CD4-positive, alpha-beta T cell treated with Interleukin-21 for 1 hour (primary cell): ENCODE measurements at regions not wholly inside any gene's neighbourhood (a gene's known extent, or its start where the extent isn't known, plus 50 kb on each side); places are given as distances from the start of the nearest gene placed in this dataset.

Experiments used
- DNase-seq: peaks from one replicate; pipeline ENCODE4 v3.0.0-alpha.2; 2020

DNA sequence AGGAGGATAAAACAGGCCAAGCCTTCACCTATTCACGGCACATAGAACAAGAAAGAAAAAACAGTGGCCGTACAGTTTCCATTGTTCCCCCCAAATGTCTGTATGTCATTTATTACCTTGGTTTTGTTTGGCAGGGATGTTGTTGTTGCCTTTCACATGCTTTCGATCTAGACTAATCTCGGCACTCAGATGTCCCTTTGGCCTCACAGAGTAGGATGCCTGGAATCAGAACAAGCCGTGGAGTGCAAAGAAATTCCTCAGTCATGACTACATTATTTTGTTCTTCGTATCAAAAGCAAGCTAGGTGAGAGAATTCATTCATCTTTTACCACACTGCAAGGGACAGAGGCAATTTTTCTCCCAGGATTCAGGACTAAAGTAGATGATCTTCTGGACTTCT, 106.9 kb downstream of the SMIM20 start:
- no peak for DNase-seq

DNA sequence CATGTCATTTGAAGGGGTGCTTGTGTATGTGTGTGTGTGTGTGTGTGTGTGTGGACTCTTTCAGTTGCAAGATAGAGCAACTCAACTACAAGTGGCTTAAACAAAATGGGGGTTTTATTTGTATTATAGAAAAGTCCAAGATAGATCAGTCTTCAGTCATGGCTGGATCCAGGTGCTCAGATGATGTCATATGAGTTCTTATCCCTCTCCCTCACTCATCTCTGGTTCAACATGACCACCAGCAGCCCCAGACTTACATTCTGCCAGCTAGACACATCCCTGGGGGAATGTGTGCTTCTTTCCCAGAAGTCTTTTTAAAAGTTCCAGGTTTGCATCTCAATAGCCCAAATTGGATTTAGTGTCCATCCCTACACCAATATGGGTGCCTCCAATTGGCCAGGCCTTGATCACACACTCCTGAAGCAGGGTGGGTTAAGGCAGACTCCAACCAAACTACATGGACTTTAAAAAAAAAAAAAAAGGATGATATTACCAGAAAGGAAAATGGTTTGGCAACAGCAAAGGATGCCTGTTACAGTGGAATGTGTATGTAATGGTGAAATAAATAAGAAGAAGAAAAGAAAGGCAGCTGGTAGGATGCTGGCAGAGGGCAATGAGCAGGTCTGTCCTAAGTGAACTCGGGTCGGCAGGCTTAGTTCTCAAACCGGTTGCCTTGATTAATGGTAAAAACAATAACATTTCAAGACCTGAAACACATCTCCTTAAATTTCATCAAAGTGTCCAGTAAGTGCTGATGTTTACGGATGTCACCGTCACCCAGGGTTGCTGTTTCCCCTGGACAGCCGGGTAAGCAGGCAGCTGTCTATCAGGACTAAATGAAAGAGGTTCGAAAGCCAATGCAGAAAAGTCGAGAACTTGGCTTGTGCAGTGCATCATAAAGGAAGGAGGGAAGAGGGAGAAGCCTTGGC, 107.7 kb downstream of the SMIM20 start:
- no peak for DNase-seq

DNA sequence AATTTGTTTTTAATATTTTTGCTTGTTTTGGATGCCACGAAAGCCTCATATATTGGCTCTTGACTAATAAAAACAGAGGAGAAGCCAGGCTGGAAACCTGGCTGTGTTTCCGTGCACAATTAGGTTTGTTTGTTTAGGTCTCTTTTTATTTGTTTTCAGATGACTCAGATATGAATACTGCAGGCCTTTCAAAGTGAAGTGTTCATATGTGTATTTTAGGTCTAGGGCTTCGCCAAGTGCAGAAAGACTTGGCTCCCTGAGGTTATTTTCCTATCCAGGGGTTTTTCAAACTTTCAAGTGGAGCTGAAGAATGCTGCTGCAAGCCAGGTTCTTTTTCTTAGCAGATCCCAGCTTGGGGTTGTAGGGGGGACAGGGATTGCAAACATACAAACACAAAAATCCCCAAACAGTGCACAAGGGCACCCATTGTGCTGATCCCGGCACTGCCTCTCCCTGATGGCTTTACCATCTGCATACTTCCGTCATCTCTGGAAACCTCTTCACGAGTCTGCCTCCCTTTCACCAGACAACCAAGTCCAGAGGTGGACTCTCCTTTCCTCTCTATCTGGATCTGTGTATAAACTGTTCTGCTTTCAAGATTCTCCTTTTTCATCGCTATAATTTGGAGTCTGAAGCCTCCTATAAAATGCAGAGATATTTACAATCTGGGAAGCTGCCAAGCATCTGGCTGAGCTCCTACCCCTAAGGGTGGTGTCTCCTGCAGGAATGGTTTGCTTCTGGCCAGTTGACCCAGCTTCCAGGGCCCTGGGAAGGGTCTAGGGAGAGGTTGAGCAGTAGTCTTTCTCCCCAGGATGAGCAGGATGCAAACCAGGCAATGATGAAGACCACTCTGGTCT, 108.6 kb downstream of the SMIM20 start:
- DNase-seq: no peak

DNA sequence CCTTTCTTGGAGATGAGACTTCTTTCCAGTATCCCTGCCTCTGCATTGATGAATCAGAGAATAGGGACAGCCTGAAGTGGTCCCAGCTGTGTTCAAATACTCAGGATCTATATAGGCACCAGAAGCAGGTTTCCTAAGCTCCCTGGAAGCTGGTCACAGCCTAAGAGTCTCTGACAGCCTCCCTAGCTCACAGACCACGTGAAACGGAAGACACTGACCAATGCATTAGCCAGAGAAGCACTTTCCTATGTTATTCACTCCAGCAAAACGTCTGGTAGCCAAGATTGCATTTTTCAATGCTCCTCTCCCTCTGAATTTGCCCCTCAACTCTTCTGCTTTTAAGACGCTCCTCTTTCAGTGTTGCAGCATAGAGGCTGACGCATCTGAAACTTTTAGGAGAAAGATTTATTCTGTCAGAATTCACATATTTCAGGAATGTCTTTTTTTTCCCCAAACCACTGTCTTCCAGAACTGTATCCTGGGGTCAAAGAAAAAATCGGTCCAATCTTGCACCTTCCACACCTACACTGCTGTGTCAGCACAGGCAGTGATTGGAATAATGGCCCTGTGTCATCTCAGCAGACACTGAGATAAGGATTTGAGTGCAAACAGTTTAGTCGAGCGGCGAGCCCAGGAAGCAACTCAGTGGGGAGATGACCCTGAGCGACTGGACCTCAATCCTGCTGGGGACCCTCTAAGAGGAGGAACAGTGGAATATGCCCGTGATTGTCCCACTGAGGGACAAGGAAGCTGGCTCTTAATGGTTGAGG, 109.4 kb downstream of the SMIM20 start:
- DNase-seq: no peak

DNA sequence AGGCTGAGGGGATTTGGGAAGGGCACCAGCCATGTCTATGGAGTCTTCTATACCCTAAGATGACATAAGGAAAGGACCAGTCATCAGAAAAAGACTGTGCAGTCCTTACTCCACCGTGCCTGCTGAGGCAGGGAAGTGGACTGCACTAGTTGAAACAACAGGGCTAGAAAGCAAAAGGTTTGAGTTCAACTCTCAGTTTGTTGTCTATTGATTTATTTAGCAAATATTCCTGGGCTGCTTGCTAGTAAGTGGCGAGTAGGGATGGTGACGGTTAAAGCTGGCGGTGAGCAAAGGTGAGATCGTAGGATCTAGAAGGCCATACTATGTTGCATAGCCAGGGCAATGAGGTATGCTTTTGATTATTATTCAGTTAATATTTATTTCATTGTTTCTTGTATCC, 110.1 kb downstream of the SMIM20 start:
- no peak for DNase-seq

DNA sequence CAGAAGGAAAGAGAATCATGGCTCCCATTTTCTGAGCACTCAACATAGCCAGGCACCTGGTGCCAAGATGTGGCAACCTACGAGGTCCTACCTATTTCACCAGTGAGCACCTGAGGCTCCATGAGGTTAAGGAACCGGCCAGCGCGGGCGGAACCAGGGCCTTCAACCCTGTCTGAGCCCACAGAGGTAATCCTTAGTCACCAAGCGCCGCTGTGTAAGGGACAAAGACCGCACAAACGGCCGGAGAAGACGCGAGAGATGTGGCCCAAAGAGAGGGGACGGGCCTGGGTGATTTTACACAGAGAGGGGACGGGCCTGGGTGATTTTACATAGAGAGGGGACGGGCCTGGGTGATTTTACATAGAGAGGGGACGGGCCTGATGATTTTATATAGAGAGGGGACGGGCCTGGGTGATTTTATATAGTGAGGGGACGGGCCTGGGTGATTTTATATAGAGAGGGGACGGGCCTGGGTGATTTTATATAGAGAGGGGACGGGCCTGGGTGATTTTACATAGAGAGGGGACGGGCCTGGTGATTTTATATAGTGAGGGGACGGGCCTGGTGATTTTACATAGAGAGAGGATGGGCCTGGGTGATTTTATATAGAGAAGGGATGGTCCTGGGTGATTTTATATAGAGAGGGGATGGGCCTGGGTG, 114.2 kb downstream of the SMIM20 start:
- no peak for DNase-seq

DNA sequence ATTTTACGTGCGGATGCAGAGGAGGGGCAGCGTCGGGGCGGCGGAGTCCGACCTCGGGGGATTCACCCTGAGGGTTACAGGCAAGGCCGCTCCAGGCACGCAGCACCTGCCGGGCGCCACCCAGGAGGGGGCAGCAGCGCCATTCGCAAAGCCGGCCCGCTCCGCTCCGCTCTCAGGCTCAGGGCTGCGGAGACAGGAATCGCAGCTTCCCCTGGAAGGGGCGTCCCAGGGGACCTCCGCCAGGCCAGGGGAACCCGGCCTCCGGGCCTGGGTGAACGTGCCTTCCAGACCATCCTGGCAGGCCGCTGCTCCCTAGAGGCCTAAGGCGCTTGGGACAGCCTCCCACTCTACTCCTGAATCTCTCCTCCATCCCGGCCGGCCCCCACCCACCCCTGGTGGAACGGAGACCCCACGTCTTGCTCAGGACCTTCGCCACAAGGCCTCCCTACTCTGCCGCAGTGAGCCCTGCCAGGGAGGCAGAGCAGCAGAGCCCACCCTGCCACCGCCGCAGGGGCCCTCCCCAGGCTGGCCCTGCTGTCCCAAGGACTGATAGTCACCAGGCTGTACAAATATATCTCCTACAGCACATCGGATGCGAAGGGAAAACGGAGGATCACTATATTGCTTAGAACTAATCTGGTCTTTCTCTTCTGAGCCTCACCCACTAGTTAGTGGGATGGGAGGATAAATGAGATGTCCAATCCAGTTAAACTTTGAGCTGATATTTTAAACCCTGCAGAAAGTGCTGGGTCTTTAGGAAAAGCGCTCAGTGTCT, 115.0 kb downstream of the SMIM20 start:
- peak; percentile 57 for DNase-seq

DNA sequence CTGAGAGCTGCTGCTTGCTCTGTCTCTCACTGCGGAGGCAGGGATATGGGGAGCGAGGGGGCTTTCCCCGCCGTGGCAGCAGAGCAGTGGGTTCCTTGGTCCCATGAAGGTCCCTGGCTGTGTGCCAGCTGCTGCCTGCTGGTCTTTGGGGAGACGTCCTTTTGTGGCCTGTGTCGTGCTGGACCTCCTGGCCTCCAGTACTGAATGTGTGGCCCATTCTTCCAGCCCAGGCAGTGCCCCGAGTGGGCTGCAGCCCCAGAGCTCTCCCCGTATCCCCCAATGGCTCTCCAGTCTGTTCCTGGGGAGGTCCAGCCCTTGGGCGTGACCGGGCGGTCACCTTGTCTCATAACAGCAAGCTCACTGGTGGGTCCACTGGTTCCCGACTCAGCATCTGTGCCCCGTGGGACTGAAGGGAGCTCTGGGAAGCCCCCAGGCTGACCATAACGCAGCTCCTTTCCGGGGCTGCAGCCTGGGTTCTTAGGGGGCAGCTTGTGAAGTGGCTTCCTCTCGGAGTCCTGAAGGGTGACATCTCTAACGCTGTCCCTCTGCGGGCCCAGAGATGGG, 115.6 kb downstream of the SMIM20 start:
- DNase-seq: no peak

DNA sequence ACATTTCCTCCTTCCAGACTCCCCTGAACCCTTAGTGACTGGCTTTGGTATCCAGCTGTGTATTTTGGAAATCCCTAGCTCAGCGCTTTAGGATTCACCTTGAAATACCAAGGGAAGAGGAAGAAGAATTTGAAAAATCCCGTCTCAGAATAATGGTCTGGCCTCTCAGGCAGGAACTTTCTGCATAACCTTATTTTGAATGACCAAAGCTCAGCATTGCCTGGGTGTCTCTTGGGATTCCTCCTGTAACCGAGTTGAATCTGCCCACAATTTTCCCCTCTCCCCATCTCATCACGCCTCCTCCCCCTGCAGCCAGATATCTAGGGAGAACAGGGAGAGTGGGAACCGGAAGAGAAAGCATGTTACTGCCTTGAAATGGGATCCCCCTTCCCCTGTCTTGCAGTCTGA, 116.2 kb downstream of the SMIM20 start:
- no peak for DNase-seq

DNA sequence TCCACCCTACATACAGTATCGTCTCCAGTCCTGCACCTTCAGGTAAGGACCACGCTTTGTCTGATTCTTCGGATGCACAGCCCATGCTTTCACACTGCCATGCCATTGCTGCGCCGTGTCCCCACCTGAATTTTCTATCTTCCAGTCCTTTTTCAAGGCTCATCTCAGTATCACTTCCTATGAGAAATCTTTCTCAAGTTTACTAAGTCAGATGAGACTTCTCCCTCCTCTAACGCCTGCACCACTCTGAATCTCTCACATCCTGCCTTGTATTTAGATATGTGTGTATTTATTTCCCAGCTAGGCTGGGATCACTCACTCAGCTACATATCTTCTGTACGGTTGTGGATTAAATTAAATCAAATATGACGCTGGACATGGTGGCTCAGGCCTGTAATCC, 116.8 kb downstream of the SMIM20 start:
- DNase-seq: no peak

DNA sequence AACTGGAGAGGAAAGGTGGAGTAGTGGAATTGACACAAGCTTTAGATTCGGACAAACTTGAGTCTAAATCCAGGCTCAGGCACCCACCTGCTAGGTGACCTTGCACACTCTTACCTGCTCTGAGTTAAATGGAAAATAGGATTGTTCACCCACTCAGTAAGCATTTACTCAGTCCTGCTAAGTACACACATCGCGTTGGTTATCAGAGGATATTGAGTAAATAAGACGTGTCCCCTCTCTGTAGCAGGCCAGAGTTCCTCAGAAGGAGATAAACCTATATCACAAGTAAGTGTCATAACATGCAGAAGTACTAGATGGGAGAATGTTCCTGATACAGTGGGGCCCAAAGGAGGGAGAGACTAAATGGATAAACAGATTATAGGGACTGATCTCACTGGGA, 117.7 kb downstream of the SMIM20 start:
- no peak for DNase-seq

DNA sequence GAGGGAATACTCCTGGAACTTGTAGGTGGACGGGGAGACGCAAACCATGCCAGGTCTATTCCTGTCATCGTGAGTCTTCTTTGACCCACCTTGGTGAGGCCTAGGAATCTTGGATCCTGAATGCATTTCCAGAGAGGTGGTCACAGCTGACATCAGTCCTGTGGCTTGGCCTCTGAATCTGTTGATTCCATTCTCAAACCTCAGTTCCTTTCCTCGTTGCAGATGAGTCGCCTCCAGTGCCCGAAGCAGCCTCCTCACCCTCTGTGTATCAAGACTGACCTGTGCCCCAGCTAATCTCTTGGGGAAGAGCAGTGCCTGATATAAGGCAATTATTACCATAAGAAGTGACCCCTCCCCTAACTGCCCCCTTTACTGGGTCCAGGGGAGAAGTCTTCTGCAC, 118.1 kb downstream of the SMIM20 start:
- no peak for DNase-seq

DNA sequence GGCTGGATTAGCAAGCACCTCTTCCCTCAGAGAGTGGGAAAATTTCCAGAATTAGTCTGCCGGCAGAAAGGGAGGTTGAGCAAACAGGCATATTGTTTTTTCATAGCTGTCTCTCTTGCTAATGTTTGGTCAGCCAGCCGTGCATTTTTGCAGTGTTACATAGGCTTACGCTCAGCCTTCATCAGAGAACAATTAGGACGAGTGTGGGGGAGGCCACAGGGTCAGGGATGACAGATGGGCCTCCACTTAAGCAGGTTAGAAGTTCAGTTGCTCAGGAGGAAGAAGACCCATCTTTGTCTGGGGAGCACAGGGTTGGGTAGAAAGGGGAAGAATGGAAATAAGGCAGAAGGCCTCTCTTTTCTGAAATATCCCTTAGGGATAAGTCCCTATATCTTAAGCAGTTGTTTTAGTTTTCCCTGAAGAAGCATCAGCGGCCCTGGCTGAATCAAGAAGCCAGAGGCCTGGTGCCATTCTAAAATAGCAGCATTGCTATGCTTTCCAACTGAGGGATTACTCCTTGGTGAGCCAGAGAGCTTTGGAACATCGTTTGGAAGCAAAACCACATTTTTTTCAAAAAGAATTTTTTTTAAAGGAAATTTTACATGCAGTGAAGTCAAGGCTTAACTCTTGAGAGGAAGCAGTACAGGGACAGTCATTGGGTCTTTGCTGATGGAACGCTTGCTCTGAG, 118.8 kb downstream of the SMIM20 start:
- no peak for DNase-seq

DNA sequence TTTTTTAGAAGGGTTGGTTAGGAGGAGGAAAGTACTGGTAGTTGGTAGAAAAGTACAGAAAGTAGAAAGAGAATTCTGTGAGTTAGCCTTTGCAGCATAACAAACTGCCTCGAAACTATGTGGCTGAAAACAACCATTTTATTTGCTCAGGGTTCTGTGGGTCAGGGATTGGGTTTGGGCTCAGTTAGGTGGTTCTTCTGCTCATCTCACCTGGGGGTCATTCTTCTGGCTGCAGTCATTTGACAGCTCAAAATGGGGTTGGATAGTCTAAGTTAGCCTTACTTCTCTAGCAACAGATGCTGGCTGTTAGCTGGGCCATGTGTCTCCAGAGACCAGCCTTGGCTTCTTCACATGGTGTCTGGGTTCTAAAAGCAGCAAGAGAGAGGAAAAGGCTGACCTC, 119.4 kb downstream of the SMIM20 start:
- DNase-seq: no peak

DNA sequence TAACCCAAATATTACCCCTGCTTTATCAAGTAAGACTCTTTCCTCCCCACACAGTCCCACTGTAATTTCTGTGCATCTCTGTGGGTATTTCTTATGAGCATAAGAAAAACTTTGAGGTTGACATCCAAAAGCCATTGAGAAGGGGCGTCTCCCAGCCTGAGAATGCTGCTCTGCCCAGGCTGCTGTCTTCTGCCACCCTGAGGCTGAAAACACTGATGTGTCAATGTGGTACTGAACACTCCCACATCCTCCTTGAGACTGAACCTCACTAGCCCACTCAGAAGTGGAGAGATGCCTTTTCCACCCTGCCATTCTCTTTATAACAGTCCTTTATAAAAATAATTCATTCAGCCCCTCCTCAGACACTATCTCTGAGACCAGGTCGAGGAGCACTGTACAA, 120.8 kb downstream of the SMIM20 start:
- no peak for DNase-seq

DNA sequence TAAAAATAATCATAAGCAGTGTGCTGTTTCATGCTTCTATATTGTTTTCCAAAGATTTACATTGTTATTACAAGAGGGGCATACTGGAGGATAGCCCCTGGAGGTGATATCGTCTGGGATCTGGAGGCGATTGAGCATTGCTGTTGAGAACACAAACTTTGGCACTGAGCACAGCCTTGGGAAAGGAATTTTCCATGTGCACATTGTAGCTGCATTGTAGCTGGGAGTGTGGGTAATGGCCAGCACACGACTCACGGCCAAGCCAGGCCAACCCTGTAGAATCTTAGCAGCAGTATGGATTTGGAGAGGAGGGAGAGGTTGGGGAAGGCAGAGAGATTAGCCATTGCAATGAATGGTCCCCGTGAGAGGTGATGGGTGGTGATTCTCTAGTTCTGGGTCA, 121.9 kb downstream of the SMIM20 start:
- no peak for DNase-seq

DNA sequence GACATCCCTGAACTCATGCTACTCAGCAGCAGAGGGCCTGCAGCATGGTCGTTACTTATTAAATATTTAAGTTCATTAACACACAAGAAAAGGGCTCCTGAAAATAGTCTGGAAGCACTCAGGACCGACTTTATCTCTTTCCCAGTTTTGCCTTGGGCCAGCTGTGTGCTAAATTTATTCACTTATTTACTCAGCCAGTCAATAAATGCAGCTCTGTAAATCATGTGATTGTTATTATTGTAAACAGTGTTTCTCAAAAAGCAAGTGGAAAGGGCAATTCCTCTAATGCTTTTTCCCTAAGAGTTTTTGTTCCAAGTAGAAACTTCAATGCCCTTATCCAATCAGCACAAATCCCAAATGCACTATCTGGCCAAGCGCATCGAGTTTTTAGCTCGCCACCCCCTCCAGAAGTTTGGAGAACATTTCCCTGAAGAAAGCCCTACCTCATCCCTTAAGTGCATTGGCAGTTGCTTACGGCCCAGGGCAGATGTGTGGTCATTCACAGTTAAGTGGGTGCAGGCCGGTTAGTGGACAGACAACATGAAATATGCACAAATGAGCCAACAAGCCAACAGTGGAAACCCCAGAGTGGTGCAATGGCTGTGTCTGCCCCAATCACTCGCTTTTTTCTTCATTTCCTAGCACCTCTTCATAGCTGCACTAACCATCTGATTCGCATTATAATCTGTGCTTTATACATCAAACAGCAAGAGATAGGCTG, 125.8 kb downstream of the SMIM20 start:
- DNase-seq: no peak

DNA sequence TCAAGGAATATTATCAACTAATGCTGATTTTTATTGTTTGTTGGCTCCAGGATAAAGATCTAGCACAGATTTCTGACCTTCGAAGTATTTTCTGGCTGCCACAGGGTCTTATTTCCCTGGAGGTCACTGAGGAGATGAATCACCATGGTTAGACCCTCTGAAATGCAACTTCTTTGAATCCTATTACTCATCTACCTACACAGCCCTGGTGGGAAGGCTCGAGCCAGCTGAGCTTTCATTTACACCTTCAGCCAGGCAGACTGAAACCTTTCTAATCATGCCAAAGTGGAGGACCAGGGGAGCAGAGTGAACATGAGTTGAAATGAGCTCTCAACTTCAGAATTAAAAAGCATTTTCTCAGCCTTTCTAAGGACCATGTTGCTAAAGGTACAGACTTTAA, 130.5 kb downstream of the SMIM20 start:
- no peak for DNase-seq

DNA sequence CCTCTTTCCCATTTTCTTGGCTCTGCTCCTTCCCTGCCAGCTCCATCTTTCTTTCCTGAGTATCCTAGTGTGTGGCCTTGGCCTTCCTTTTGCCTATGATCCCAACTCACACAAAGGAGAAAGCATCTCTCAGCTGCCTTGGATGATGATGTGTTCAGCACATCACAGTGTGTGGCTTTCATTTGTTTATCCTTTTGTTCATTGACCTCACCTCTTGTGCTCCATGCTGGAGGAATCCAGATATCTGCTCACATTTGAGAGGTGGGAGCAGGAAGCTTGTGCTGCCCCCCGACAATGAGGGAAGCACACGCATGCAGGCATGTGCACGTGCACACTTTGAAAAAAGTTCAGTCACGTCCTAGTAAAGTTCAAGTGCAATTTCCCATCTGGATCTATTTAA, 131.0 kb downstream of the SMIM20 start:
- DNase-seq: no peak

DNA sequence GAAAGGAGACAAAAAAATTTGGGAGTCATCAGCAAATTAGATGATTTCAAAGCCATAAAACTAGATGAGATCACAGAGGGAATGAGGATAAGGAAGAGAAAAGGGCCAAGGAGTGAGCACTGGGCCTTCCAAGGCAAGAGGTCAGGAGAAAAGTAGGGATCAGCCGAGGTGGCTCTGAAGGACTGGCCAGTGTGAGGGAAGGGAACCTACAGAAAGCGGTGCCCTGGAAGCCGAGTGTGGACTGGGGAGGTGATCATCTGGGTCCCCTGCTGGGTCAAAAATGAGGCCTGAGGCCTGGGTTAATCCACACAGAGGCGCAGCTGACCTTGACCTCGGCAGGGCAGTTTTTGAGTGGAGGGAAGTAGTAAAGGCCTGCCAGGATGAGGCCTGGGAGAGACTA, 133.8 kb downstream of the SMIM20 start:
- DNase-seq: no peak
